ENCODE measurements at regions not wholly inside any gene's neighbourhood (a gene's known extent, or its start where the extent isn't known, plus 50 kb on each side); places are given as distances from the start of the nearest gene placed in this dataset.

- Histone ChIP-seq H3K27ac (ENCODE audit: low read depth in 2 of 2, low read length in 1 of 2) (no peak overlapping the region), H3K27me3 (ENCODE audit: insufficient read depth) (no peaks in the 10 kb centered on the region), H3K4me1 (ENCODE audit: control insufficient read depth in 1 of 2, insufficient read depth in 2 of 2, low read depth in 1 of 2, low read length in 1 of 2) (no peaks in the 10 kb centered on the region), H3K36me3 (replicated peaks in 1 of 2; ENCODE audit: control insufficient read depth in 1 of 2, insufficient read depth in 2 of 2, low read length in 1 of 2) (no peaks in the 10 kb centered on the region), H3K9me3 (no peaks in the 10 kb centered on the region), H3K4me2 (no peak overlapping the region), H4K20me1 (ENCODE audit: insufficient read depth) (no peaks in the 10 kb centered on the region), H3K9me2 (no peaks in the 10 kb centered on the region), H3F3A (replicated peaks; ENCODE audit: insufficient read depth) (no peaks in the 10 kb centered on the region), H3K4me3 (ENCODE audit: low read depth in 2 of 2, low read length in 1 of 2) (no peak overlapping the region), H3K9ac (no peak overlapping the region), H2AFZ (ENCODE audit: low read depth) (no peak overlapping the region), H3K79me2 (ENCODE audit: insufficient read depth) (no peaks in the 10 kb centered on the region)
- DNase-seq = no peak
- ChIA-PET POLR2A (no interaction called here), CTCF (no interaction called here)
- no peak for TF ChIP-seq GABPA (IDR thresholded peaks at IDR 0.05; ENCODE audit: low read depth)
- no peak for TF ChIP-seq YY1 (IDR thresholded peaks at IDR 0.05; ENCODE audit: low read depth)
- TF ChIP-seq POLR2AphosphoS5 (IDR thresholded peaks at IDR 0.05; ENCODE audit: low read depth, low read length) = no peak
- no peak for TF ChIP-seq JUND (IDR thresholded peaks at IDR 0.05)
- TF ChIP-seq TAF1 (IDR thresholded peaks at IDR 0.05; ENCODE audit: borderline replicate concordance, low read depth, low read length) = no peak
- TF ChIP-seq ELF1 (IDR thresholded peaks at IDR 0.05) = no peak
- TF ChIP-seq FOXM1 (IDR thresholded peaks at IDR 0.05; ENCODE audit: low read depth) = no peak
- no peak for TF ChIP-seq FOXJ3 (CRISPR knock-in tag; IDR thresholded peaks at IDR 0.05)
- TF ChIP-seq CHD2 (IDR thresholded peaks at IDR 0.05; ENCODE audit: low read length, partially characterized antibody) = no peak
Observed at GRCh38 chr16:60091071-60091470, 1357.0 kb upstream of the GOT2 start.

DNA sequence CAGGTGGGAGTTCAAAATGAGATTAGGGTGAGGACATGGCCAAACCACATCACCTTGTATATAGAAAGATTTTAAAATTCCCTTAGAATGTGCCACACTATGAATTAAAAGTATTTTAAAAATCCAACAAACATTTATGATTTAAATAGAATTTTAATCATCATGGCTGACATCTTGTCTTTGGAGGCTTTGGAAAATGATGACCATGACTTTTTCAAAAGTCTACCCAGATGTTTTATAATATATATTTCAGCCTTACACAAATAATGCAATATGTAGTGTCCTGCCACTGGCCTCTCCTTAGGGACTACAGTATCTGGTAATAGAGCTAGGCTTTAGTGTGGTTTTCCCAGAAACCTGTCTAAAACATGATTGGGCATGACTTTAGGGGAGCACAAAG lies 1353.4 kb upstream of the GOT2 start:
- TF ChIP-seq, protein P1, sequence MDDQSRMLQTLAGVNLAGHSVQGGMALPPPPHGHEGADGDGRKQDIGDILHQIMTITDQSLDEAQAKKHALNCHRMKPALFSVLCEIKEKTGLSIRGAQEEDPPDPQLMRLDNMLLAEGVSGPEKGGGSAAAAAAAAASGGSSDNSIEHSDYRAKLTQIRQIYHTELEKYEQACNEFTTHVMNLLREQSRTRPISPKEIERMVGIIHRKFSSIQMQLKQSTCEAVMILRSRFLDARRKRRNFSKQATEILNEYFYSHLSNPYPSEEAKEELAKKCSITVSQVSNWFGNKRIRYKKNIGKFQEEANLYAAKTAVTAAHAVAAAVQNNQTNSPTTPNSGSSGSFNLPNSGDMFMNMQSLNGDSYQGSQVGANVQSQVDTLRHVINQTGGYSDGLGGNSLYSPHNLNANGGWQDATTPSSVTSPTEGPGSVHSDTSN (IDR thresholded peaks at IDR 0.05) = no peak
- no peak for TF ChIP-seq FOSL2 (IDR thresholded peaks at IDR 0.05; ENCODE audit: borderline replicate concordance, low read depth)
- TF ChIP-seq EP300 (IDR thresholded peaks at IDR 0.05; ENCODE audit: borderline replicate concordance in 1 of 2, low read depth in 1 of 2, low read length in 1 of 2) = no peak
- no peak for TF ChIP-seq USF1 (IDR thresholded peaks at IDR 0.05; ENCODE audit: borderline replicate concordance, low read depth)
- TF ChIP-seq SMC3 (IDR thresholded peaks at IDR 0.05; ENCODE audit: low read depth, low read length) = no peak
- TF ChIP-seq FOXJ3 (CRISPR knock-in tag; IDR thresholded peaks at IDR 0.05) = no peak
- no peak for TF ChIP-seq IRF3 (IDR thresholded peaks at IDR 0.05; ENCODE audit: low read depth, low read length)
- TF ChIP-seq ZBTB33 (IDR thresholded peaks at IDR 0.05; ENCODE audit: borderline replicate concordance, low read depth) = no peak
- TF ChIP-seq JUND (IDR thresholded peaks at IDR 0.05) = no peak
- no peak for TF ChIP-seq ELF1 (IDR thresholded peaks at IDR 0.05)
- no peak for TF ChIP-seq TCF12 (IDR thresholded peaks at IDR 0.05)
- TF ChIP-seq POLR2AphosphoS5 (IDR thresholded peaks at IDR 0.05; ENCODE audit: low read depth, low read length) = no peak
- no peak for TF ChIP-seq RXRA (IDR thresholded peaks at IDR 0.05; ENCODE audit: borderline replicate concordance, low read depth)
- no peak for TF ChIP-seq REST (IDR thresholded peaks at IDR 0.05; ENCODE audit: low read depth, low read length)
- no peak for TF ChIP-seq TAF1 (IDR thresholded peaks at IDR 0.05; ENCODE audit: borderline replicate concordance, low read depth, low read length)
- no peak for TF ChIP-seq RFX5 (IDR thresholded peaks at IDR 0.05; ENCODE audit: low read length)
- no peak for TF ChIP-seq GABPA (IDR thresholded peaks at IDR 0.05; ENCODE audit: low read depth)
- TF ChIP-seq SIN3A (IDR thresholded peaks at IDR 0.05; ENCODE audit: borderline replicate concordance, low read depth, low read length) = no peak
- TF ChIP-seq NRF1 (IDR thresholded peaks at IDR 0.05; ENCODE audit: low read depth, low read length) = no peak
- no peak for TF ChIP-seq CHD2 (IDR thresholded peaks at IDR 0.05; ENCODE audit: low read length, partially characterized antibody)
- no peaks in the 10 kb centered on the region for H3K4me1 ChIP-seq (ENCODE audit: control insufficient read depth in 1 of 2, insufficient read depth in 2 of 2, low read depth in 1 of 2, low read length in 1 of 2)
- no peaks in the 10 kb centered on the region for H3F3A ChIP-seq (replicated peaks; ENCODE audit: insufficient read depth)
- H3K79me2 ChIP-seq (ENCODE audit: insufficient read depth) = no peaks in the 10 kb centered on the region
- no peaks in the 10 kb centered on the region for H3K27me3 ChIP-seq (ENCODE audit: insufficient read depth)
- ChIA-PET CTCF (no interaction called here), POLR2A (no interaction called here)
- no peak overlapping the region for H3K27ac ChIP-seq (ENCODE audit: low read depth in 2 of 2, low read length in 1 of 2)
- no peak overlapping the region for H3K4me3 ChIP-seq (ENCODE audit: low read depth in 2 of 2, low read length in 1 of 2)
- no peak overlapping the region for H2AFZ ChIP-seq (ENCODE audit: low read depth)
- no peak overlapping the region for H3K4me2 ChIP-seq
- no peaks in the 10 kb centered on the region for H3K9me2 ChIP-seq
- H3K9me3 ChIP-seq = no peaks in the 10 kb centered on the region
- no peak overlapping the region for H3K9ac ChIP-seq
- no peaks in the 10 kb centered on the region for H3K36me3 ChIP-seq (replicated peaks in 1 of 2; ENCODE audit: control insufficient read depth in 1 of 2, insufficient read depth in 2 of 2, low read length in 1 of 2)
- H4K20me1 ChIP-seq (ENCODE audit: insufficient read depth) = no peaks in the 10 kb centered on the region
- no peak for DNase-seq

Measured in SK-N-SH (cell line).